Karpas-422 (cell line): ENCODE measurements at regions not wholly inside any gene's neighbourhood (a gene's known extent, or its start where the extent isn't known, plus 50 kb on each side); places are given as distances from the start of the nearest gene placed in this dataset.

Experiments
- DNase-seq: peaks from one replicate; pipeline ENCODE4 v3.0.0-alpha.2; 2015
- H2AFZ ChIP-seq: fragments of 200-600 bp; sonication (generic); 2 replicates; pipeline ENCODE4 v1.6.1; 2014; ENCODE audit warnings: antibody characterized with exemption, low read length, mixed read lengths
- H3K27ac ChIP-seq: fragments of 200-600 bp; sonication (generic); 2 replicates; pipeline ENCODE4 v1.5.1; 2014; ENCODE audit warnings: mild to moderate bottlenecking, low read length, moderate library complexity
- H3K27me3 ChIP-seq: fragments of 200-600 bp; sonication (generic); 2 replicates; pipeline ENCODE4 v1.6.1; 2014; ENCODE audit warnings: low read length, mixed read lengths
- H3K36me3 ChIP-seq: fragments of 200-600 bp; sonication (generic); 2 replicates; pipeline ENCODE4 v1.6.1; 2014; ENCODE audit warnings: low read length, mixed read lengths; ENCODE audit not compliant: insufficient read depth
- H3K4me1 ChIP-seq: fragments of 200-600 bp; sonication (generic); 2 replicates; pipeline ENCODE4 v1.6.1; 2014; ENCODE audit warnings: mild to moderate bottlenecking, low read length, mixed read lengths
- H3K4me2 ChIP-seq: fragments of 200-600 bp; sonication (generic); 2 replicates; pipeline ENCODE4 v1.6.1; 2014; ENCODE audit warnings: low read length, low read depth, mild to moderate bottlenecking; ENCODE audit not compliant: poor library complexity, severe bottlenecking
- H3K4me3 ChIP-seq: fragments of 200-600 bp; sonication (generic); 2 replicates; pipeline ENCODE4 v1.5.1; 2014; ENCODE audit warnings: mild to moderate bottlenecking, antibody characterized with exemption, low read length, mixed read lengths
- H3K79me2 ChIP-seq: fragments of 200-600 bp; sonication (generic); 2 replicates; pipeline ENCODE4 v1.6.1; 2014; ENCODE audit warnings: mild to moderate bottlenecking, low read length, mixed read lengths
- H3K9ac ChIP-seq: fragments of 200-600 bp; sonication (generic); 2 replicates; pipeline ENCODE4 v1.6.0; 2014; ENCODE audit warnings: low read length
- H3K9me2 ChIP-seq: fragments of 200-600 bp; sonication (generic), shearing (Covaris generic); replicated peaks from 2 replicates; pipeline ENCODE4 v1.6.0; 2014; ENCODE audit warnings: mild to moderate bottlenecking, low read length, moderate library complexity; ENCODE audit not compliant: insufficient read depth
- H3K9me3 ChIP-seq: fragments of 300-700, 200-600 bp; sonication (generic); 2 replicates; pipeline ENCODE4 v1.6.1; 2014; ENCODE audit warnings: low read length, mixed read lengths
- H4K20me1 ChIP-seq: fragments of 200-600 bp; sonication (generic); 2 replicates; pipeline ENCODE4 v1.6.1; 2014; ENCODE audit warnings: mild to moderate bottlenecking, antibody characterized with exemption, low read length, low read depth; ENCODE audit not compliant: insufficient read depth

DNA sequence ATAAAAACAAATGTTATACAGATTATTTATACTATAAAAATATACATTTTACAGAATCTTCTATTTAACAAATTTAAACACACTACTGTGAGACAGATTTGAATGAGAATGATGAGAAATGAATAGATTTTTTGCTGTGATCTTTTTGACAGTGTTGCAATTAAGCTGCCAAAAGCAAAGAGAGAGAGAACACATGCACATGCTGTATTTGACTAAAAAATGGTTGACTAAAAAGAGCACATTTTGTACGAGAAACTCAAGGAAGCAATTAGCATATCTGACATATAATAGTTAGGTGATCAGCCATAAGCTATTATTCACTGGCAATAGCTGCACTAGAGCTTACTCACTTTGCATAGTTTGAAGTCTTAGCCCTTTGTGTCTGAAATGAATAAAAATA is 115.8 kb downstream of the SYT10 start:
- no peak overlapping the region for H2AFZ ChIP-seq
- DNase-seq, result no peak
- no peak overlapping the region for H3K9ac ChIP-seq
- no peak overlapping the region for H3K4me3 ChIP-seq
- H3K9me3 ChIP-seq, result no peaks in the 10 kb centered on the region
- no peaks in the 10 kb centered on the region for H3K9me2 ChIP-seq
- H3K4me1 ChIP-seq, result no peaks in the 10 kb centered on the region
- H3K79me2 ChIP-seq, result no peaks in the 10 kb centered on the region
- no peak overlapping the region for H3K4me2 ChIP-seq
- H3K36me3 ChIP-seq, result no peaks in the 10 kb centered on the region
- H4K20me1 ChIP-seq, result no peaks in the 10 kb centered on the region
- no peak overlapping the region for H3K27ac ChIP-seq
- no peaks in the 10 kb centered on the region for H3K27me3 ChIP-seq

DNA sequence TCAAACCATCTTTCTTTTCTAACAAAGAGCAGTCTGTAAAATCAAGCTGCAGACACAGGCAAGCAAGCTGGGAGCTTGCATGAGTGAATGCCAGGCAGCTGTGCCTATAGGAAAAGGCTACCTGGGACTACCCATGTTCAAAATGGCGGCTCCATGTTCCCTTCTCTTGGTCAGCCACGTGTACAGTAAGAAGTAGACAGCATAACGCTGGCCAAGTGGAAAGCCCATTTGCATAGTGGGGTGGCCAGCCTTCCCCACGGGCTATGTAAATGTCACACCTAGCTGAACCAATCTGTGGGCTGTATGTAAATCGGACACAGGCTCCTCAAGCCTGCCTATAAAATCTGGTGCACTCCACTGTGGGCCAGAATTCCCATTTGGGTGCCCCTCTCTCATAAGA is 117.1 kb downstream of the SYT10 start:
- H3K27me3 ChIP-seq, result no peaks in the 10 kb centered on the region

DNA sequence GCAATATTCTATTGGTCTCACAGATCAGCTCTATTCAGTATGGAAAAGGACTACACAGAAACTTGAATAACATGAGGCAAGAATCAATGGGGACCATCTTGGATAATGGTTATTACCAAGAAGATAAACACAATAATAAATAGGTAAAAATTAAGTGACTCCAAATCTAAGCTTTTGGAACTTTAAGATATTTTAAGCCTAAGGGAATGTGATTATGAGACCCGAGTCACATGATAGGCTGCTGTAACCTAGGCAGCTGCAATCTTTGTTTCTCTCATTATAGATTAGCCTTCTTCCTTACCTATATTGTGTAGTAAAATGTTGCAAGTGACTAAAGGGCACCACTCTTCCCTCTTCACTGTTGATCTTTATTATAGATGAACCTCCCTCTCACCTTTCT is 121.9 kb downstream of the SYT10 start:
- no peak overlapping the region for H3K27ac ChIP-seq
- H3K36me3 ChIP-seq, result no peaks in the 10 kb centered on the region
- no peak overlapping the region for H3K4me3 ChIP-seq
- no peaks in the 10 kb centered on the region for H4K20me1 ChIP-seq
- H2AFZ ChIP-seq, result no peak overlapping the region
- peaks cover 3% of the 10 kb centered on the region; the same call in 1 of the 2 replicates for H3K9me3 ChIP-seq
- no peaks in the 10 kb centered on the region for H3K9me2 ChIP-seq
- DNase-seq, result no peak
- H3K27me3 ChIP-seq, result no peaks in the 10 kb centered on the region
- no peaks in the 10 kb centered on the region for H3K4me1 ChIP-seq
- no peaks in the 10 kb centered on the region for H3K79me2 ChIP-seq
- no peak overlapping the region for H3K4me2 ChIP-seq
- H3K9ac ChIP-seq, result no peak overlapping the region

More for the DNA sequence above, 117.1 kb downstream of the SYT10 start:
- H3K4me2 ChIP-seq, result no peak overlapping the region
- H3K9me3 ChIP-seq, result no peaks in the 10 kb centered on the region
- H2AFZ ChIP-seq, result no peak overlapping the region
- no peaks in the 10 kb centered on the region for H3K9me2 ChIP-seq
- H3K27ac ChIP-seq, result no peak overlapping the region
- H3K4me1 ChIP-seq, result no peaks in the 10 kb centered on the region
- H3K9ac ChIP-seq, result no peak overlapping the region
- no peak overlapping the region for H3K4me3 ChIP-seq
- H3K79me2 ChIP-seq, result no peaks in the 10 kb centered on the region
- no peaks in the 10 kb centered on the region for H4K20me1 ChIP-seq
- peak; percentile 41 for DNase-seq
- no peaks in the 10 kb centered on the region for H3K36me3 ChIP-seq

DNA sequence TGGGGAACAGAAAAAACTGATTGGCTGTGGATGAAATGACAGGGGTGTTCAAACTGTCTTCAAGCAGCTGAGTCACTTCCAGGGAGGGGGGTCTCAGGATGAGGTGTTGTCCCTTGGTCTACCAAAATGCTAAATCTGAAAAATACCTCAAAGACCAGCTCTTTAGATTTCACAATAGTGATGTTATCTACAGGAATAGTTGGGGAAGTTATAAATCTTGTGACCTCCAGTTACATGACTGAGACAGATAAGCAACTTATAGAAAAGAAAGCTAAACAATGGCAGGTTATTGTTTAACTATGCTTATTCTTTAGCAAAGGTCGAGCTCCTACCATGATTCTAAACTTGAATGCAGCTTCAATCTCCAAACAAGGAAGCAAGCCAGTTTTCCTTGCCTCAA is 125.4 kb downstream of the SYT10 start:
- H3K36me3 ChIP-seq, result no peaks in the 10 kb centered on the region
- peaks cover 8% of the 10 kb centered on the region for H3K9me3 ChIP-seq
- no peak overlapping the region for H2AFZ ChIP-seq
- no peak overlapping the region for H3K4me2 ChIP-seq
- H3K79me2 ChIP-seq, result no peaks in the 10 kb centered on the region
- H3K9ac ChIP-seq, result no peak overlapping the region
- H3K27me3 ChIP-seq, result no peaks in the 10 kb centered on the region
- no peaks in the 10 kb centered on the region for H4K20me1 ChIP-seq
- H3K4me1 ChIP-seq, result no peaks in the 10 kb centered on the region
- no peak overlapping the region for H3K27ac ChIP-seq
- no peaks in the 10 kb centered on the region for H3K9me2 ChIP-seq
- DNase-seq, result no peak
- H3K4me3 ChIP-seq, result no peak overlapping the region

DNA sequence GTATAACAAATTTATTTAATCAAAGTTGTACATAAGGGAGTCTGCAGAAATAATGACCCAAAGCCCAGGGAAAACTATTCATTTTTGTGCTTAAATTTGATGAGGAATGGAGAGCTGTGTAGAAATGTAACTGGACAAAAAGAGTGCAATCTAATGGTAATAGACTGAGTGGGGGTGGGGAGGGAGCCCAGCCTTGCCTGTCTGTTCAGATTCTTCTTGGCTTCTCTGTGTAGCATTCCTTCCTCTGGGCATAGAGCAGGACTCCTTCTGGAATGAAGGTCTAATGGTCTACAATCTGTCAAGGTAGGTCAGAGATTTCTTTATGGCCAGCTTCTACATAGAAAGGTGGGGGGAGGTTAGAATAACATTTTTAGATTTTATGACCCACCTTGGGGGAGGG is 126.1 kb downstream of the SYT10 start:
- no peak overlapping the region for H2AFZ ChIP-seq
- no peak overlapping the region for H3K27ac ChIP-seq
- no peak overlapping the region for H3K4me2 ChIP-seq
- H4K20me1 ChIP-seq, result no peaks in the 10 kb centered on the region
- DNase-seq, result no peak
- H3K36me3 ChIP-seq, result no peaks in the 10 kb centered on the region
- H3K79me2 ChIP-seq, result no peaks in the 10 kb centered on the region
- no peak overlapping the region for H3K9ac ChIP-seq
- H3K9me3 ChIP-seq, result peaks cover 8% of the 10 kb centered on the region
- H3K4me3 ChIP-seq, result no peak overlapping the region
- no peaks in the 10 kb centered on the region for H3K4me1 ChIP-seq
- H3K27me3 ChIP-seq, result no peaks in the 10 kb centered on the region
- H3K9me2 ChIP-seq, result no peaks in the 10 kb centered on the region

DNA sequence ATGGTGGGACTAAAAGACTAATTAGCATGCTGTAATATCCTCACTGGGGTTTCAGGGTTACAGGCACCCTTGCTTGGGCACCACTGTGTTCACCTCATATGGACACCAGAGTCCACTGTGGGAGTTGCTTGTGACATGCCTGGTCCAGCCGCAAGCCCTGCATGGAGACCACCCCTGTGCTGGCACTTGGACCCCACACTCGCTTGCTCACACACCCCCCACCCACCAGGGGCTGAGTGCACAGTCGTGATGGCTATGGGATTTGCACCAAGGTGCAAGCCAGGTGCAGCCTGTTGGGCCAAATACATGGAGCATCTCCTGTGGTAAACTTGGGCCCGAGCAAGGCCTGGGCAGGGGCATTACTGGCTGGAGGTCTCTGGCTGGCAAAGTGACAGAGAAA is 129.1 kb downstream of the SYT10 start:
- Histone ChIP-seq H3K79me2 (no peaks in the 10 kb centered on the region), H3K9me3 (peaks cover 8% of the 10 kb centered on the region), H3K4me1 (no peaks in the 10 kb centered on the region), H3K27ac (no peak overlapping the region), H4K20me1 (no peaks in the 10 kb centered on the region), H2AFZ (no peak overlapping the region), H3K4me2 (no peak overlapping the region), H3K27me3 (no peaks in the 10 kb centered on the region), H3K9ac (no peak overlapping the region), H3K36me3 (no peaks in the 10 kb centered on the region), H3K4me3 (no peak overlapping the region), H3K9me2 (no peaks in the 10 kb centered on the region)
- no peak for DNase-seq

DNA sequence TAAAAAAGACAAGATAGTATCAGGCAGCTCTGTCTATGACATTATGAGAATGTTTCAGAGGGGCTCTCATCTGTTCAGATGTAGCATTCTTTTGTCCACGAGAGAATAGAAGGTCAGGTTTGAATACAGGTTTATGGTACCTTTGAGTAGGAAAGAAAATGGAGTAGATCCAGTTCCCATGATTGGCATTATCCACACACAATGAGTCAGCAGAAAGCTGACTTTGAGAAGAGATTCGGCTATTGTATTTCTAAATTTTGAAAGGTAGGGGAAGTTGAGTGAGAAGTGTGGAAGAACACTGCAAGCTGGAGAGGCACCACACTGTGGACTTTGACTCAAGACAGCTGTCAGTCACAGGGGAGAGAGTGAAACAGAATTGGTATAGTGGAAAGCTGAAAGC is 135.4 kb downstream of the SYT10 start:
- H3K4me1 ChIP-seq, result no peaks in the 10 kb centered on the region
- no peak overlapping the region for H3K27ac ChIP-seq
- H3K9me2 ChIP-seq, result no peaks in the 10 kb centered on the region
- no peak overlapping the region for H3K9ac ChIP-seq
- H3K36me3 ChIP-seq, result no peaks in the 10 kb centered on the region
- H3K4me2 ChIP-seq, result no peak overlapping the region
- H3K27me3 ChIP-seq, result no peaks in the 10 kb centered on the region
- H4K20me1 ChIP-seq, result no peaks in the 10 kb centered on the region
- H3K79me2 ChIP-seq, result no peaks in the 10 kb centered on the region
- no peak overlapping the region for H3K4me3 ChIP-seq
- DNase-seq, result no peak
- H3K9me3 ChIP-seq, result no peaks in the 10 kb centered on the region; the same call in 1 of the 2 replicates
- H2AFZ ChIP-seq, result no peak overlapping the region

DNA sequence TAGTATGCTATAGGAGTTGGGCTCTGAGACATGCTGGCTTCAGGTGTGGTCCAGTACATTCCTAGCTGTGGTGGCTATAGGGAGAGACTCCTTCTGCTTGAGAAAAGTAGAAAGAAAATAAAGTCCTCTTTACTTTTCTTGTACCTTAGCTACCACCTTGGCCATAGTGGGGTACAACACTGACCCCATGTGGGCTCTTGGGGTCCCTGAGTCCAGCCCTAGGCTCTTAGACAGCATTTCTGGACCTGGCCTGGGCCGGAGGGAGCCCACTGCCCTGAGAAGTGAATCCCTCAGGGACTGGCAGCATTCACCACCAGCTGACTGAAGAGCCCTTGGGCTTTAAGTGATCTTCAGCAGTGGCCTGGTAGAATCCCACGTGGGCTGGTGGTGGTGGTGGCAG is 143.1 kb downstream of the SYT10 start:
- H3K4me2 ChIP-seq, result no peak overlapping the region
- no peak overlapping the region for H2AFZ ChIP-seq
- no peaks in the 10 kb centered on the region for H3K36me3 ChIP-seq
- DNase-seq, result no peak
- H3K4me1 ChIP-seq, result no peaks in the 10 kb centered on the region
- peaks cover 7% of the 10 kb centered on the region; the same call in 1 of the 2 replicates for H3K9me3 ChIP-seq
- no peak overlapping the region for H3K9ac ChIP-seq
- H3K4me3 ChIP-seq, result no peak overlapping the region
- H3K27ac ChIP-seq, result no peak overlapping the region
- H4K20me1 ChIP-seq, result no peaks in the 10 kb centered on the region
- no peaks in the 10 kb centered on the region for H3K79me2 ChIP-seq
- no peaks in the 10 kb centered on the region for H3K9me2 ChIP-seq
- no peaks in the 10 kb centered on the region for H3K27me3 ChIP-seq

DNA sequence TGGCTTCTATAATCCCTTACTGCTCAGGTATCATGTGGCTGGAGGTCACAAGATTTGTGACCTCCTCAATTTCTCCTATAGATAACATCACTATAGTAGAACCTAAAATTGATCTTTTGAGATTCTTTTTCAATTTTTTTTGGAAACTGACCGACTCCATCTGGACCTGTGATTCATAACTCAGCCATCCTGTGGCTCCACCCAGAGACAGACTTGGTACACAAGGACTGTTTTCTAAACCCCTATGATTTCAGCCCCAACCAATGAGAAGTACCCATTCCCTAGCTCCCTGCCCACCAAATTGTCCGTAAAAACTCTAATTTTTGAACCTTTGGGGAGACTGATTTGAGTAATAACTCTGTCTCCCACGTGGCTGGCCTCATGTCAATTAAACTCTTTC is 148.9 kb downstream of the SYT10 start:
- H3K27me3 ChIP-seq, result no peaks in the 10 kb centered on the region
- no peak overlapping the region for H3K4me3 ChIP-seq
- no peak overlapping the region for H3K4me2 ChIP-seq
- peaks cover 9% of the 10 kb centered on the region; the same call in 1 of the 2 replicates for H3K9me3 ChIP-seq
- H3K9ac ChIP-seq, result no peak overlapping the region
- H3K36me3 ChIP-seq, result no peaks in the 10 kb centered on the region
- H2AFZ ChIP-seq, result no peak overlapping the region
- no peaks in the 10 kb centered on the region for H3K9me2 ChIP-seq
- DNase-seq, result no peak
- no peaks in the 10 kb centered on the region for H3K4me1 ChIP-seq
- no peak overlapping the region for H3K27ac ChIP-seq
- no peaks in the 10 kb centered on the region for H4K20me1 ChIP-seq
- H3K79me2 ChIP-seq, result no peaks in the 10 kb centered on the region
